Stimulated activated naive CD8-positive, alpha-beta T cell treated with anti-CD3 and anti-CD28 coated beads, Interleukin-15, Interleukin-2, amounts not matched to agents 100 ng/mL and 50 ng/mL, for 24 hours (primary cell): ENCODE measurements at regions not wholly inside any gene's neighbourhood (a gene's known extent, or its start where the extent isn't known, plus 50 kb on each side); places are given as distances from the start of the nearest gene placed in this dataset.

Source experiments
- H3K27ac Mint-ChIP-seq: one replicate; pipeline ENCODE4 v1.8.0; 2021; ENCODE audit warnings: mild to moderate bottlenecking, mixed read lengths
- H3K27me3 Mint-ChIP-seq: one replicate; pipeline ENCODE4 v1.8.0; 2021; ENCODE audit warnings: mixed read lengths
- H3K36me3 Mint-ChIP-seq: one replicate; pipeline ENCODE4 v1.8.0; 2021; ENCODE audit warnings: low read depth, mixed read lengths
- H3K4me1 Mint-ChIP-seq: one replicate; pipeline ENCODE4 v1.8.0; 2021; ENCODE audit warnings: low read depth, mixed read lengths
- H3K4me3 Mint-ChIP-seq: one replicate; pipeline ENCODE4 v1.8.0; 2021; ENCODE audit warnings: mild to moderate bottlenecking, mixed read lengths
- H3K9me3 Mint-ChIP-seq: one replicate; pipeline ENCODE4 v1.8.0; 2021; ENCODE audit warnings: mixed read lengths

- no peak overlapping the region for H3K4me3 Mint-ChIP-seq
- no peaks in the 10 kb centered on the region for H3K36me3 Mint-ChIP-seq
- H3K27ac Mint-ChIP-seq = no peak overlapping the region
Observed at GRCh38 chr10:54854389-54854788, 53.4 kb upstream of the PCDH15 start.

GRCh38 chr10:54853883-54854282 lies 52.9 kb upstream of the PCDH15 start:
- Mint-ChIP-seq H3K36me3 (no peaks in the 10 kb centered on the region), H3K9me3 (peaks cover 7% of the 10 kb centered on the region), H3K4me1 (no peaks in the 10 kb centered on the region), H3K27me3 (no peaks in the 10 kb centered on the region), H3K27ac (no peak overlapping the region), H3K4me3 (no peak overlapping the region)

More at GRCh38 chr10:54854389-54854788, 53.4 kb upstream of the PCDH15 start:
- Mint-ChIP-seq H3K9me3 (peaks cover 10% of the 10 kb centered on the region), H3K4me1 (no peaks in the 10 kb centered on the region), H3K27me3 (no peaks in the 10 kb centered on the region)
